ENCODE measurements at regions not wholly inside any gene's neighbourhood (a gene's known extent, or its start where the extent isn't known, plus 50 kb on each side); places are given as distances from the start of the nearest gene placed in this dataset.
A peak's percentile ranks its signal among the peaks of the same experiment; 100 is the strongest.

DNA sequence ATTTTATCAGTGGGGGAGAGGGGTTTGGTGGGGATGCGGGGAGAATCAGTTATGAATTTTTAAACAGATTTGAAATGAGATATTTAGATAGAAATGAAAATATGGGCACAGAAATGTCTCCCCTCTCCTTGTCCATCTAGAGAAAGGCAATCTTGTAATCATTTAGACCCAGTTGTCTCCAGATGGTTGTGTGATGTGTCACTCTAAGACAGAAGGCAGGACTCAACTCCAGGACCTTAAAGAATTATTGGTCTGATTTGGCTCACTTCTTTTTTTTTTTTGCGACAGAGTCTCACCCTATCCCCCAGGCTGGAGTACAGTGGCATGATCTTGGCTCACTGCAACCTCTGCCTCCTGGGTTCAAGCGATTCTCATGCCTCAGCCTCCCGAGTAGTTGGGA is 77.2 kb downstream of the EOMES start:
- H3K4me1 ChIP-seq (ENCODE audit: insufficient read depth): peaks cover 12% of the 10 kb centered on the region
- H3K79me2 ChIP-seq: no peaks in the 10 kb centered on the region
- no peak for DNase-seq (ENCODE audit: low spot score)
- no peaks in the 10 kb centered on the region for H3K27me3 ChIP-seq
- H2AFZ ChIP-seq: no peak overlapping the region
- TF ChIP-seq CTCF (IDR thresholded peaks at IDR 0.05; ENCODE audit: poor library complexity): no peak
- TF ChIP-seq EZH2 (IDR thresholded peaks at IDR 0.05; ENCODE audit: borderline replicate concordance): no peak
- TF ChIP-seq EZH2phosphoT487 (IDR thresholded peaks at IDR 0.05; ENCODE audit: low read depth, severe bottlenecking, unreplicated experiment): no peak
- no peak overlapping the region for H3K27ac ChIP-seq
- no peaks in the 10 kb centered on the region for H3K9me3 ChIP-seq (ENCODE audit: low read depth)
- H3K4me3 ChIP-seq: no peak overlapping the region
- no peak overlapping the region for H3K4me2 ChIP-seq
- H3K36me3 ChIP-seq (replicated peaks; ENCODE audit: insufficient read depth, low read depth): no peaks in the 10 kb centered on the region
- WGBS (ENCODE audit: low lambda C conversion rate, missing lambda C conversion rate): 81% methylated on average over 4 of the region's 4 CpGs
- no peaks in the 10 kb centered on the region for H3K9me2 ChIP-seq (replicated peaks; ENCODE audit: insufficient read depth)
- no peaks in the 10 kb centered on the region for H4K20me1 ChIP-seq (ENCODE audit: insufficient read depth, poor library complexity, severe bottlenecking)

DNA sequence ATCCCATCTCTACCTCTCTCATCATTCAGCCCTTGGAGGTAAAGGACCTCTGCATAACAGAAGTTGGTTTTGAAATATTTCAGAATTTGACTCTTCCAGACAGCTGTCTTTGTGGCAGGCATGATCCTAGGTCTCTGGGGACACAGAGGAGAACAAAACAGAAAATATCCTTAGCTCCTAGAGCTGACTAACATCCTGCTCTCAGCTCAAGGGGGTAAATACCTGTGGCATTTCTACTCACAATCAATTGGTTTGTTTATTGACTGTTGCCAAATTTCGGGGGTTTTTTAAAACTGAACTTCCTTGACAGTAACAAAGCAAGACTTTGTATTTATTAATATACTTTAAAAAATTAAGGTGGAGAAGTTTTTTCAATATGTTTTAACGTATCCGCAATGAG is 78.8 kb downstream of the EOMES start:
- 71% methylated on average over 3 of the region's 3 CpGs for WGBS (ENCODE audit: low lambda C conversion rate, missing lambda C conversion rate)
- Histone ChIP-seq H3K4me3 (no peak overlapping the region), H3K9me2 (replicated peaks; ENCODE audit: insufficient read depth) (no peaks in the 10 kb centered on the region)

GRCh38 chr3:27642796-27643195 is 79.3 kb downstream of the EOMES start:
- Histone ChIP-seq H3K4me2 (peak overlapping the region; percentile 50), H3K79me2 (no peaks in the 10 kb centered on the region), H3K4me3 (no peak overlapping the region), H4K20me1 (ENCODE audit: insufficient read depth, poor library complexity, severe bottlenecking) (no peaks in the 10 kb centered on the region), H3K4me1 (ENCODE audit: insufficient read depth) (peaks cover 12% of the 10 kb centered on the region), H2AFZ (peak overlapping the region; percentile 22), H3K36me3 (replicated peaks; ENCODE audit: insufficient read depth, low read depth) (no peaks in the 10 kb centered on the region), H3K27me3 (no peaks in the 10 kb centered on the region), H3K9me3 (ENCODE audit: low read depth) (no peaks in the 10 kb centered on the region), H3K9me2 (replicated peaks; ENCODE audit: insufficient read depth) (no peaks in the 10 kb centered on the region), H3K27ac (peak overlapping the region; percentile 26)
- TF ChIP-seq EZH2 (IDR thresholded peaks at IDR 0.05; ENCODE audit: borderline replicate concordance) (no peak), EZH2phosphoT487 (IDR thresholded peaks at IDR 0.05; ENCODE audit: low read depth, severe bottlenecking, unreplicated experiment) (no peak), CTCF (IDR thresholded peaks at IDR 0.05; ENCODE audit: poor library complexity) (no peak)
- DNase-seq (ENCODE audit: low spot score): no peak
- 84% methylated on average over 5 of the region's 5 CpGs for WGBS (ENCODE audit: low lambda C conversion rate, missing lambda C conversion rate)

More for the DNA sequence above, 78.8 kb downstream of the EOMES start:
- Histone ChIP-seq H3K36me3 (replicated peaks; ENCODE audit: insufficient read depth, low read depth) (no peaks in the 10 kb centered on the region), H3K79me2 (no peaks in the 10 kb centered on the region), H3K9me3 (ENCODE audit: low read depth) (no peaks in the 10 kb centered on the region), H3K4me1 (ENCODE audit: insufficient read depth) (peaks cover 12% of the 10 kb centered on the region), H3K27ac (peak overlapping the region; percentile 26), H3K4me2 (no peak overlapping the region), H2AFZ (peak overlapping the region; percentile 24), H3K27me3 (no peaks in the 10 kb centered on the region), H4K20me1 (ENCODE audit: insufficient read depth, poor library complexity, severe bottlenecking) (no peaks in the 10 kb centered on the region)
- TF ChIP-seq CTCF (IDR thresholded peaks at IDR 0.05; ENCODE audit: poor library complexity) (no peak), EZH2phosphoT487 (IDR thresholded peaks at IDR 0.05; ENCODE audit: low read depth, severe bottlenecking, unreplicated experiment) (no peak), EZH2 (IDR thresholded peaks at IDR 0.05; ENCODE audit: borderline replicate concordance) (no peak)
- no peak for DNase-seq (ENCODE audit: low spot score)

All from hepatocyte (in vitro differentiated cells).